Vagina (tissue), 2 donors: ENCODE measurements at regions not wholly inside any gene's neighbourhood (a gene's known extent, or its start where the extent isn't known, plus 50 kb on each side); places are given as distances from the start of the nearest gene placed in this dataset.

ENCODE experiments used
- POLR2A ChIP-seq, 2 donors: fragments of 450-650 bp; IDR thresholded peaks; one replicate each; pipeline ENCODE4 v1.6.1; 2017; ENCODE audit warnings: antibody characterized with exemption in 2 of 2, mild to moderate bottlenecking in 2 of 2, moderate library complexity in 2 of 2
- POLR2AphosphoS5 ChIP-seq, 2 donors: sonication (generic); formaldehyde crosslinking; IDR thresholded peaks; one replicate each; pipeline ENCODE4 v1.9.0; 2017; ENCODE audit warnings: antibody characterized with exemption in 2 of 2, mild to moderate bottlenecking in 2 of 2, low read depth in 1 of 2; ENCODE audit not compliant: insufficient read depth in 1 of 2
- TF ChIP-seq, protein P1 (sequence below), 3 experiments: fragments of 450-650 bp in 2 of 3; fragments of 200-600 bp in 1 of 3; sonication (generic) in 1 of 3; IDR thresholded peaks; one replicate each; pipeline ENCODE4 v1.5.1; 2017 to 2019; ENCODE audit warnings: antibody characterized with exemption in 3 of 3, mild to moderate bottlenecking in 2 of 3, moderate library complexity in 2 of 3

DNA sequence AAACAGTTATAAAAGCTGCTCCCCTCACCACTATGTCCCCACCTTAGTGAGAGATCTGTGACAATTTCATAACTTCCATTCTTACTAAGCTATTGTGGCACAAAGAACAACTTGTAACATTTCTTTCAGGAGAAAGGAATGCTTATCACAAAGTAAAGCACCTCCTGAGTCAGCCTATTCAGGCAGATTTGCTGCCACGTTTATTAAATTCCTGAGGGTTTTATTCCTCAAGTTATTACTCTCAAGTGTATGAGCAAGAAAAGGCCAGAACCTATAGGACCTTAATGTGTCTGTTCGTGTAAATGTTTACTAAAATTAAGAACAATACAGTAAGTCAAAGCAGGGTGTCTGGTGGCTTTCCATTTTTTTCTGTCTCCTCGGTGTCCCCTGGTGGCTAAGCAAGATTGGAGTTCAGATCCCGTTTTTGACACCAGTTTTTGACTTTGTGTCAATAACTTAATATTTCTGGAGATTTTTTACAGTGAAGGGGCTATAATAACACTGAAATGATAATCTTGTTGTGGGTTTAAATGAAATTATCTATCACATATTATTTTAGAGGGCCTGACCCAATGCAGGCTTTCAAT, 1539.6 kb downstream of the BRINP3 start:
- TF ChIP-seq POLR2AphosphoS5 (IDR thresholded peaks at IDR 0.05; ENCODE audit: insufficient read depth in 1 of 2, low read depth in 1 of 2) (no peak), POLR2A (IDR thresholded peaks at IDR 0.05) (no peak)
- TF ChIP-seq, protein P1, sequence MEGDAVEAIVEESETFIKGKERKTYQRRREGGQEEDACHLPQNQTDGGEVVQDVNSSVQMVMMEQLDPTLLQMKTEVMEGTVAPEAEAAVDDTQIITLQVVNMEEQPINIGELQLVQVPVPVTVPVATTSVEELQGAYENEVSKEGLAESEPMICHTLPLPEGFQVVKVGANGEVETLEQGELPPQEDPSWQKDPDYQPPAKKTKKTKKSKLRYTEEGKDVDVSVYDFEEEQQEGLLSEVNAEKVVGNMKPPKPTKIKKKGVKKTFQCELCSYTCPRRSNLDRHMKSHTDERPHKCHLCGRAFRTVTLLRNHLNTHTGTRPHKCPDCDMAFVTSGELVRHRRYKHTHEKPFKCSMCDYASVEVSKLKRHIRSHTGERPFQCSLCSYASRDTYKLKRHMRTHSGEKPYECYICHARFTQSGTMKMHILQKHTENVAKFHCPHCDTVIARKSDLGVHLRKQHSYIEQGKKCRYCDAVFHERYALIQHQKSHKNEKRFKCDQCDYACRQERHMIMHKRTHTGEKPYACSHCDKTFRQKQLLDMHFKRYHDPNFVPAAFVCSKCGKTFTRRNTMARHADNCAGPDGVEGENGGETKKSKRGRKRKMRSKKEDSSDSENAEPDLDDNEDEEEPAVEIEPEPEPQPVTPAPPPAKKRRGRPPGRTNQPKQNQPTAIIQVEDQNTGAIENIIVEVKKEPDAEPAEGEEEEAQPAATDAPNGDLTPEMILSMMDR (IDR thresholded peaks at IDR 0.05), result no peak
